ENCODE measurements at regions not wholly inside any gene's neighbourhood (a gene's known extent, or its start where the extent isn't known, plus 50 kb on each side); places are given as distances from the start of the nearest gene placed in this dataset.

GRCh38 chr1:68782890-68783289, 286.0 kb upstream of the DEPDC1 start:
- no peaks in the 10 kb centered on the region for H3K27me3 ChIP-seq (ENCODE audit: control insufficient read depth, insufficient read depth, low read length)
- DNase-seq, result no peak
- no peaks in the 10 kb centered on the region for H3K36me3 ChIP-seq (replicated peaks; ENCODE audit: control insufficient read depth, insufficient read depth, low read length)
- no peak overlapping the region for H3K4me3 ChIP-seq (ENCODE audit: insufficient read depth, low read depth, low read length)

GRCh38 chr1:68785328-68785727, 288.4 kb upstream of the DEPDC1 start:
- Histone ChIP-seq H3K4me3 (ENCODE audit: insufficient read depth, low read depth, low read length) (no peak overlapping the region), H3K27me3 (ENCODE audit: control insufficient read depth, insufficient read depth, low read length) (no peaks in the 10 kb centered on the region), H3K36me3 (replicated peaks; ENCODE audit: control insufficient read depth, insufficient read depth, low read length) (no peaks in the 10 kb centered on the region)
- DNase-seq, result no peak

GRCh38 chr1:68788762-68789161, 291.9 kb upstream of the DEPDC1 start:
- H3K36me3 ChIP-seq (replicated peaks; ENCODE audit: control insufficient read depth, insufficient read depth, low read length), result no peaks in the 10 kb centered on the region
- no peak overlapping the region for H3K4me3 ChIP-seq (ENCODE audit: insufficient read depth, low read depth, low read length)
- no peak for DNase-seq
- no peaks in the 10 kb centered on the region for H3K27me3 ChIP-seq (ENCODE audit: control insufficient read depth, insufficient read depth, low read length)

GRCh38 chr1:68791800-68792199, 294.9 kb upstream of the DEPDC1 start:
- no peaks in the 10 kb centered on the region for H3K36me3 ChIP-seq (replicated peaks; ENCODE audit: control insufficient read depth, insufficient read depth, low read length)
- no peaks in the 10 kb centered on the region for H3K27me3 ChIP-seq (ENCODE audit: control insufficient read depth, insufficient read depth, low read length)
- DNase-seq, result no peak
- H3K4me3 ChIP-seq (ENCODE audit: insufficient read depth, low read depth, low read length), result no peak overlapping the region

GRCh38 chr1:68795956-68796355, 299.1 kb upstream of the DEPDC1 start:
- H3K36me3 ChIP-seq (replicated peaks; ENCODE audit: control insufficient read depth, insufficient read depth, low read length), result no peaks in the 10 kb centered on the region
- no peaks in the 10 kb centered on the region for H3K27me3 ChIP-seq (ENCODE audit: control insufficient read depth, insufficient read depth, low read length)
- H3K4me3 ChIP-seq (ENCODE audit: insufficient read depth, low read depth, low read length), result no peak overlapping the region
- no peak for DNase-seq

- no peaks in the 10 kb centered on the region for H3K27me3 ChIP-seq (ENCODE audit: control insufficient read depth, insufficient read depth, low read length)
- no peaks in the 10 kb centered on the region for H3K36me3 ChIP-seq (replicated peaks; ENCODE audit: control insufficient read depth, insufficient read depth, low read length)
- no peak overlapping the region for H3K4me3 ChIP-seq (ENCODE audit: insufficient read depth, low read depth, low read length)
- no peak for DNase-seq
These were observed 300.0 kb upstream of the DEPDC1 start for GRCh38 chr1:68796888-68797287.

- DNase-seq, result no peak
- Histone ChIP-seq H3K36me3 (replicated peaks; ENCODE audit: control insufficient read depth, insufficient read depth, low read length) (no peaks in the 10 kb centered on the region), H3K4me3 (ENCODE audit: insufficient read depth, low read depth, low read length) (no peak overlapping the region), H3K27me3 (ENCODE audit: control insufficient read depth, insufficient read depth, low read length) (no peaks in the 10 kb centered on the region)
These were observed 301.2 kb upstream of the DEPDC1 start for GRCh38 chr1:68798071-68798470.

GRCh38 chr1:68799096-68799495, 302.2 kb upstream of the DEPDC1 start:
- H3K36me3 ChIP-seq (replicated peaks; ENCODE audit: control insufficient read depth, insufficient read depth, low read length), result no peaks in the 10 kb centered on the region
- no peak for DNase-seq
- no peaks in the 10 kb centered on the region for H3K27me3 ChIP-seq (ENCODE audit: control insufficient read depth, insufficient read depth, low read length)
- H3K4me3 ChIP-seq (ENCODE audit: insufficient read depth, low read depth, low read length), result no peak overlapping the region

GRCh38 chr1:68800182-68800581, 303.3 kb upstream of the DEPDC1 start:
- no peak for DNase-seq

GRCh38 chr1:68801440-68801839, 304.6 kb upstream of the DEPDC1 start:
- H3K4me3 ChIP-seq (ENCODE audit: insufficient read depth, low read depth, low read length), result no peak overlapping the region
- H3K36me3 ChIP-seq (replicated peaks; ENCODE audit: control insufficient read depth, insufficient read depth, low read length), result no peaks in the 10 kb centered on the region
- H3K27me3 ChIP-seq (ENCODE audit: control insufficient read depth, insufficient read depth, low read length), result no peaks in the 10 kb centered on the region
- DNase-seq, result no peak

More at GRCh38 chr1:68800182-68800581, 303.3 kb upstream of the DEPDC1 start:
- Histone ChIP-seq H3K36me3 (replicated peaks; ENCODE audit: control insufficient read depth, insufficient read depth, low read length) (no peaks in the 10 kb centered on the region), H3K4me3 (ENCODE audit: insufficient read depth, low read depth, low read length) (no peak overlapping the region), H3K27me3 (ENCODE audit: control insufficient read depth, insufficient read depth, low read length) (no peaks in the 10 kb centered on the region)

GRCh38 chr1:68805097-68805641, 308.3 kb upstream of the DEPDC1 start:
- H3K4me3 ChIP-seq (ENCODE audit: insufficient read depth, low read depth, low read length), result no peak overlapping the region
- no peaks in the 10 kb centered on the region for H3K27me3 ChIP-seq (ENCODE audit: control insufficient read depth, insufficient read depth, low read length)
- H3K36me3 ChIP-seq (replicated peaks; ENCODE audit: control insufficient read depth, insufficient read depth, low read length), result no peaks in the 10 kb centered on the region
- DNase-seq, result no peak

GRCh38 chr1:68808351-68808750, 311.5 kb upstream of the DEPDC1 start:
- DNase-seq, result peak; percentile 27
- Histone ChIP-seq H3K27me3 (ENCODE audit: control insufficient read depth, insufficient read depth, low read length) (no peaks in the 10 kb centered on the region), H3K36me3 (replicated peaks; ENCODE audit: control insufficient read depth, insufficient read depth, low read length) (no peaks in the 10 kb centered on the region), H3K4me3 (ENCODE audit: insufficient read depth, low read depth, low read length) (no peak overlapping the region)

GRCh38 chr1:68811806-68812205, 314.9 kb upstream of the DEPDC1 start:
- Histone ChIP-seq H3K27me3 (ENCODE audit: control insufficient read depth, insufficient read depth, low read length) (no peaks in the 10 kb centered on the region), H3K36me3 (replicated peaks; ENCODE audit: control insufficient read depth, insufficient read depth, low read length) (no peaks in the 10 kb centered on the region), H3K4me3 (ENCODE audit: insufficient read depth, low read depth, low read length) (no peak overlapping the region)
- DNase-seq, result no peak

- Histone ChIP-seq H3K27me3 (ENCODE audit: control insufficient read depth, insufficient read depth, low read length) (no peaks in the 10 kb centered on the region), H3K4me3 (ENCODE audit: insufficient read depth, low read depth, low read length) (no peak overlapping the region), H3K36me3 (replicated peaks; ENCODE audit: control insufficient read depth, insufficient read depth, low read length) (no peaks in the 10 kb centered on the region)
- DNase-seq, result no peak
These were observed 315.5 kb upstream of the DEPDC1 start for GRCh38 chr1:68812333-68812732.

GRCh38 chr1:68814067-68814466, 317.2 kb upstream of the DEPDC1 start:
- no peaks in the 10 kb centered on the region for H3K36me3 ChIP-seq (replicated peaks; ENCODE audit: control insufficient read depth, insufficient read depth, low read length)
- no peak for DNase-seq
- H3K27me3 ChIP-seq (ENCODE audit: control insufficient read depth, insufficient read depth, low read length), result no peaks in the 10 kb centered on the region
- H3K4me3 ChIP-seq (ENCODE audit: insufficient read depth, low read depth, low read length), result no peak overlapping the region

- H3K4me3 ChIP-seq (ENCODE audit: insufficient read depth, low read depth, low read length), result no peak overlapping the region
- no peaks in the 10 kb centered on the region for H3K27me3 ChIP-seq (ENCODE audit: control insufficient read depth, insufficient read depth, low read length)
- H3K36me3 ChIP-seq (replicated peaks; ENCODE audit: control insufficient read depth, insufficient read depth, low read length), result no peaks in the 10 kb centered on the region
- DNase-seq, result no peak
These were observed 318.8 kb upstream of the DEPDC1 start for GRCh38 chr1:68815632-68816031.

Data from H7 (cell line).